GM10248 (cell line): ENCODE measurements at regions not wholly inside any gene's neighbourhood (a gene's known extent, or its start where the extent isn't known, plus 50 kb on each side); places are given as distances from the start of the nearest gene placed in this dataset.

Source experiments
- CTCF ChIA-PET: fragments of 300-600 bp; sonication (Branson Sonifier 250); formaldehyde crosslinking; extraction: SDS; loops from one replicate; lab custom pipeline; 2021; ENCODE audit warnings: antibody characterized with exemption; lab: Yijun Ruan, JAX
- POLR2A ChIA-PET: fragments of 350-650 bp; sonication (Branson Sonifier 250); formaldehyde crosslinking; extraction: SDS; loops from one replicate; lab custom pipeline; 2020; ENCODE audit warnings: antibody characterized with exemption; lab: Yijun Ruan, JAX
- DNase-seq: peaks from one replicate; pipeline ENCODE4 v3.0.0; 2012; ENCODE audit errors: extremely low spot score
- CTCF ChIP-seq: IDR thresholded peaks from 2 replicates; pipeline ENCODE4 v1.5.1; 2012; ENCODE audit warnings: mild to moderate bottlenecking, low read depth; ENCODE audit errors: extremely low read depth, missing control alignments, control extremely low read depth

- ChIA-PET CTCF (no interaction called here), POLR2A (no interaction called here)
- no peak for DNase-seq
- TF ChIP-seq CTCF, result no peak
These were observed 419.6 kb downstream of the BCOR start for GRCh38 chrX:39677978-39678791.

- no peak for DNase-seq
- TF ChIP-seq CTCF, result no peak
- ChIA-PET POLR2A (no interaction called here), CTCF (interaction anchor here (1.5 kb wide), 1 partner anchor 12 kb away, joined by 4 read pairs; no protein-coding TSS in a partner anchor)
These were observed 418.8 kb downstream of the BCOR start for GRCh38 chrX:39678914-39679313.

DNA sequence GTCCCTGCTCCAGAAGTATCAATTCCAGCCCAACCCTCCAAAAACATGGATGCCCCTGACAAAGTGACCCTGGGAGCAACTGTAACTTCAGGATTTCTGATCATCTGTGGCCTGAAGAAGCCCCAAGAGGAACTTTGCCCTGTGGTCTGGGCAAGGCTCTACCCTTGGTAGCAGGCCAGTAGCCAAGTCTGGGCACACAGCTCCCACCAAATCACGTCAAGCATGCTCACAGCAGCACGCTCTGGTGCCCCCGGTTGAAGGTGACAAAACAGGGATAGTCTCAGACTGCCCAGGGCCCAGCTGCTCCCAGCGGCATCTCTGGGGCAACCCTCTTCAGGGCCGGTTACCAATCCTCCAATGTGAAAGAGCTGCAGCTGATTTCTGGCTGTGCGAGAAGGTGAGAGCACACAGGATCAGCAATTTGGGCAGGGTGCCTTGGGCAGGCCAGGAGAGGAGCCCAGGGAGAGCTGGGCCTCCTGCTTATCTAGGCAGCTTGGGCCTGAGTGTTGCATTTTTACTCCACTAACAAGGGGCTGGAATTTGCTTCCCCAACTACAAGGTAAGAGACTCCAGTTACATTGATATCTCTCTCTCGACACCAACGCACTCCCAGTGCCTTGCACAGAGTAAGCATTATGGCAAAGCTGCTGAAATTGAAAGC is 418.1 kb downstream of the BCOR start:
- no peak for DNase-seq
- ChIA-PET POLR2A (no interaction called here), CTCF (interaction anchor here (1.0 to 1.5 kb wide), 2 partner anchors 12 to 17 kb away, joined by 3 to 4 read pairs; no protein-coding TSS in a partner anchor)
- no peak for TF ChIP-seq CTCF

DNA sequence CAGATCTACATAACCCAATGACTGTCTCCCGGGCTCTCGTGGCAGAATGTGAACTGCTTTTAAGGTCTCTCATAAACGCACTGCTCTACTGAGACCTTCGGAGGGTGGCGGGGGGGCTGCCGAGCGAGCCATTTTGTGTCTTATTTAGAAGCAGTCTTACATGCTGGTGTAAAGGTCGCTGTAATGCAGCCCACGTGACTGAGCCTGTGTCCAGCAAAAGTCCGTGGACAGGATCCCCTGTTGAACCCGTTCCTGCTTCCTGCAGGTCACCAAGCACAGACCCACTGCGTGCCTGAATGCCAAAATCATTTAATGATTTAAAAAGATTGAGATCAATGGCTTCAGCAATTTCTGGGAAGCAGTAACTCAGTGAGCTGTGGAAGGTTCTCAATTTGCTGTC is 415.9 kb downstream of the BCOR start:
- TF ChIP-seq CTCF, result no peak
- ChIA-PET CTCF (no interaction called here), POLR2A (no interaction called here)
- DNase-seq, result no peak

DNA sequence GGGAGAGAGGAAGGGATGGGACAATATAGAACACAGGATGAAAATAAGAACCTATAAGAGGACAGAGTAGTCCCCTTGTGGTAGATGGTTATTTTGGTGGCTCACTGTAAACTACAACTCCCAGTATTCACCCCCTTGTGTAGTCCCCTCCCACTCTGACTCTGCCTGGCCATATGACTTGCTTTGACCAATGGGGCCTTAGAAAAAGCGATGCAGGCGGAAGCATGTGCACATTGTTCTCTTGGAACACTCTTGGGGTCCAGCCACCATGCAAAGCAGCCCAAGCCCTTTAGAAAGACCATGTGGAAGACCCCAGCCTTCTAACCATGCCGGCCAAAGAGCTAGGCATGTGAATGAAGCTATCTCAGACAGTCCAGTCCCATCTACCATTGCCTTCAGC is 415.0 kb downstream of the BCOR start:
- ChIA-PET POLR2A (no interaction called here), CTCF (no interaction called here)
- TF ChIP-seq CTCF, result no peak
- no peak for DNase-seq

DNA sequence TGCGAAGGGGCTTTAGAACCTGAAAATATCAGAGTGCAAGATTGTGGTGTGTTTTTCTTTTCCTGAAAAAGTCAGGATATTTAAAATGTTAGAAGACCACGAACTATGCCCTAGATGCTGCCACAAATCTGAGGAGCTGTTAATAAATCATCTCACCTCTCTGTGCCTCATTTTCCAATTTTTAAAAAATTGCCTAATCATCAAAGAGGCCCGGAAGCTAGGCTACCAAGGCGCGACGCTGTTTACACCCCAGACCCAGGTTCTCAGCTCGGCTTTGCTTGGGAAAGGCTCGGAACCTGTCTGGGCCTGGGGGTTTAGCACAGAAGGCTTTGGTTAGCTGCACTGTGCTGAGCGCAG is 409.6 kb downstream of the BCOR start:
- ChIA-PET POLR2A (no interaction called here), CTCF (interaction anchor here (1.0 kb wide), 1 partner anchor 13 kb away, joined by 3 read pairs; no protein-coding TSS in a partner anchor)
- no peak for DNase-seq
- no peak for TF ChIP-seq CTCF
